SK-N-SH treated with all-trans-retinoic acid at 6 μM for 48 hours (cell line): ENCODE measurements at regions not wholly inside any gene's neighbourhood (a gene's known extent, or its start where the extent isn't known, plus 50 kb on each side); places are given as distances from the start of the nearest gene placed in this dataset.

ENCODE experiments used
- ATAC-seq: fragments of 200-7000 bp; cut with Tn5 transposase; 3 replicates; pipeline ENCODE4 v1.9.1; 2020; ENCODE audit warnings: mild to moderate bottlenecking, moderate library complexity
- ARNTL ChIP-seq: fragments of 450-650 bp; formaldehyde crosslinking; IDR thresholded peaks from 2 replicates; pipeline ENCODE4 v1.5.0; 2020; ENCODE audit warnings: low read depth, mild to moderate bottlenecking, moderate library complexity, borderline replicate concordance
- BACH2 ChIP-seq: fragments of 250-450 bp; sonication (Bioruptor Pico); IDR thresholded peaks from 2 replicates; pipeline ENCODE4 v1.9.0; 2021; ENCODE audit warnings: mild to moderate bottlenecking, borderline replicate concordance
- CREB5 ChIP-seq: fragments of 250-450 bp; sonication (Bioruptor Pico); IDR thresholded peaks from 2 replicates; pipeline ENCODE4 v1.5.1; 2020; ENCODE audit warnings: low read depth, mild to moderate bottlenecking, moderate library complexity
- CSDC2 ChIP-seq: fragments of 250-450 bp; sonication (Bioruptor Pico); IDR thresholded peaks from 2 replicates; pipeline ENCODE4 v1.5.0; 2020; ENCODE audit warnings: mild to moderate bottlenecking, moderate library complexity
- ESRRG ChIP-seq: fragments of 250-450 bp; sonication (Bioruptor Pico); IDR thresholded peaks from 2 replicates; pipeline ENCODE4 v1.6.1; 2021; ENCODE audit warnings: mild to moderate bottlenecking
- GLIS3 ChIP-seq: fragments of 250-450 bp; sonication (Bioruptor Pico); IDR thresholded peaks from 2 replicates; pipeline ENCODE4 v1.5.0; 2020; ENCODE audit warnings: mild to moderate bottlenecking, moderate library complexity
- ISL1 ChIP-seq: fragments of 250-450 bp; sonication (Bioruptor Pico); IDR thresholded peaks from 2 replicates; pipeline ENCODE4 v2.1.2; 2022; ENCODE audit warnings: mild to moderate bottlenecking, moderate library complexity
- OSR1 ChIP-seq: fragments of 250-450 bp; sonication (Bioruptor Pico); IDR thresholded peaks from 2 replicates; pipeline ENCODE4 v1.8.0; 2022; ENCODE audit warnings: moderate library complexity, mild to moderate bottlenecking, inconsistent platforms
- PPARA ChIP-seq: fragments of 250-450 bp; sonication (Bioruptor Pico); IDR thresholded peaks from 2 replicates; pipeline ENCODE4 v1.5.0; 2020; ENCODE audit warnings: mild to moderate bottlenecking, borderline replicate concordance
- RARB ChIP-seq: fragments of 250-450 bp; sonication (Bioruptor Pico); IDR thresholded peaks from 2 replicates; pipeline ENCODE4 v1.8.0; 2021; ENCODE audit warnings: mild to moderate bottlenecking, moderate library complexity
- SNAI2 ChIP-seq: fragments of 250-450 bp; sonication (Bioruptor Pico); IDR thresholded peaks from 2 replicates; pipeline ENCODE4 v1.5.0; 2020; ENCODE audit warnings: mild to moderate bottlenecking, moderate library complexity
- TCF4 ChIP-seq: fragments of 250-450 bp; sonication (Bioruptor Pico); IDR thresholded peaks from 2 replicates; pipeline ENCODE4 v1.8.0; 2021; ENCODE audit warnings: mild to moderate bottlenecking, moderate library complexity, borderline replicate concordance
- TOX ChIP-seq: fragments of 250-450 bp; sonication (Bioruptor Pico); IDR thresholded peaks from 2 replicates; pipeline ENCODE4 v1.8.0; 2021; ENCODE audit warnings: mild to moderate bottlenecking, moderate library complexity, borderline replicate concordance
- ZC3H10 ChIP-seq: fragments of 250-450 bp; sonication (Bioruptor Pico); IDR thresholded peaks from 2 replicates; pipeline ENCODE4 v1.5.1; 2021; ENCODE audit warnings: mild to moderate bottlenecking, moderate library complexity
- ZFP3 ChIP-seq: fragments of 250-450 bp; sonication (Bioruptor Pico); IDR thresholded peaks from 2 replicates; pipeline ENCODE4 v1.5.0; 2020; ENCODE audit warnings: mild to moderate bottlenecking, moderate library complexity
- ZFP30 ChIP-seq: fragments of 450-650 bp; formaldehyde crosslinking; IDR thresholded peaks from 2 replicates; pipeline ENCODE4 v1.5.0; 2022; ENCODE audit warnings: mild to moderate bottlenecking, moderate library complexity
- ZNF70 ChIP-seq: fragments of 450-650 bp; formaldehyde crosslinking; IDR thresholded peaks from 2 replicates; pipeline ENCODE4 v1.5.0; 2020; ENCODE audit warnings: mild to moderate bottlenecking, moderate library complexity
- ZNF8 ChIP-seq: fragments of 450-650 bp; formaldehyde crosslinking; IDR thresholded peaks from 2 replicates; pipeline ENCODE4 v1.5.0; 2020; ENCODE audit warnings: mild to moderate bottlenecking, moderate library complexity
- TF ChIP-seq, protein P1 (sequence below): fragments of 250-450 bp; sonication (Bioruptor Pico); IDR thresholded peaks from 2 replicates; pipeline ENCODE4 v1.8.0; 2021; ENCODE audit warnings: low read depth, mild to moderate bottlenecking, moderate library complexity, borderline replicate concordance
- TF ChIP-seq, protein P2 (sequence below): fragments of 250-450 bp; sonication (Bioruptor Pico); IDR thresholded peaks from 2 replicates; pipeline ENCODE4 v1.5.0; 2020; ENCODE audit warnings: mild to moderate bottlenecking, moderate library complexity
- TF ChIP-seq, protein P3 (sequence below): fragments of 250-450 bp; sonication (Bioruptor Pico); IDR thresholded peaks from 2 replicates; pipeline ENCODE4 v1.8.0; 2020; ENCODE audit warnings: mild to moderate bottlenecking, moderate library complexity, borderline replicate concordance

DNA sequence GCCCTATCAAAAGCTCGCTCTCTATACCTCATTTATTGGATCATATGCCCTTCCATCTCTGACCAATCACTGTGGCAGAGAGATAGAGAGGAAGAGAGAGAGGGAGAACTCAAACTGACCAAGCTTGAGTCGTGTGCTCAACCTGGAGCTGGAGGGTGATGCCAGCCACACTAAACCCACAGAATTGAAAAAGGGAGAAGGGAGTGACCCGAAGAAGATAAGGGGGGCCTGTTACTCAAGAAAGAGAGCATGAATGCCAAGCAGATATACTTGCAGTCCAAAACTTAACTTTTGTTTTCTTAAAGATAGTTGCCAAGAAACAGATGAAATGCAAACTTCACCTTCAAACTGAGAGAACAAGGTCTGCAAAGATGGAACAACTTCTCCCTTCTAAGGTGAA is 112.7 kb downstream of the BTG1 start:
- TF ChIP-seq PPARA (CRISPR knock-in tag) (no peak), TOX (CRISPR knock-in tag) (no peak), ZFP30 (CRISPR knock-in tag) (no peak), ESRRG (CRISPR knock-in tag) (no peak), TCF4 (no peak), ZNF70 (no peak), GLIS3 (no peak), ZNF8 (CRISPR knock-in tag) (no peak)
- ATAC-seq = no peak

DNA sequence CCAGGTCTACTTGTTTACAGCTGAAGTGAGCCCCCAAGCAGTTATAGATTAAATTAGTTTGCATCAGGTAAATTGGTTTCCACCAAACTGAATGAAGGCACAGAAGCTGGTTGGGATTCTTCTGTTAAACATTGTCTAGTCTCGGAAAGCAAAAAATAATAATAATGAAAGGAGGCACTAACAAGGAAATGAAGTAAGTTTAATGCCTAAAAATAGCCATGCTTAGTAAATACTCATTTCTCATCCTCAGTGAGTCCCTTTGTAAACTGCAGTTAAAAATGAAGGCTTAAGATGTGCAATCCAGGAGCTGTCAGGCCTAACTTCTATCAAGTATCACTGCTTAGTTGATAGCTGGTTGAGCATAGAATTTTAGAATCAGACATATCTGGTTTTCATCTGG is 113.5 kb downstream of the BTG1 start:
- no peak for ATAC-seq
- no peak for TF ChIP-seq RARB (CRISPR knock-in tag)
- TF ChIP-seq CREB5 (CRISPR knock-in tag) = no peak
- TF ChIP-seq TCF4 = no peak
- TF ChIP-seq, protein P1, sequence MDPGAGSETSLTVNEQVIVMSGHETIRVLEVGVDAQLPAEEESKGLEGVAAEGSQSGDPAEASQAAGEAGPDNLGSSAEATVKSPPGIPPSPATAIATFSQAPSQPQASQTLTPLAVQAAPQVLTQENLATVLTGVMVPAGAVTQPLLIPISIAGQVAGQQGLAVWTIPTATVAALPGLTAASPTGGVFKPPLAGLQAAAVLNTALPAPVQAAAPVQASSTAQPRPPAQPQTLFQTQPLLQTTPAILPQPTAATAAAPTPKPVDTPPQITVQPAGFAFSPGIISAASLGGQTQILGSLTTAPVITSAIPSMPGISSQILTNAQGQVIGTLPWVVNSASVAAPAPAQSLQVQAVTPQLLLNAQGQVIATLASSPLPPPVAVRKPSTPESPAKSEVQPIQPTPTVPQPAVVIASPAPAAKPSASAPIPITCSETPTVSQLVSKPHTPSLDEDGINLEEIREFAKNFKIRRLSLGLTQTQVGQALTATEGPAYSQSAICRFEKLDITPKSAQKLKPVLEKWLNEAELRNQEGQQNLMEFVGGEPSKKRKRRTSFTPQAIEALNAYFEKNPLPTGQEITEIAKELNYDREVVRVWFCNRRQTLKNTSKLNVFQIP (CRISPR knock-in tag) = no peak
- no peak for TF ChIP-seq SNAI2
- TF ChIP-seq CSDC2 (CRISPR knock-in tag) = no peak
- TF ChIP-seq PPARA (CRISPR knock-in tag) = no peak
- TF ChIP-seq GLIS3 = no peak

DNA sequence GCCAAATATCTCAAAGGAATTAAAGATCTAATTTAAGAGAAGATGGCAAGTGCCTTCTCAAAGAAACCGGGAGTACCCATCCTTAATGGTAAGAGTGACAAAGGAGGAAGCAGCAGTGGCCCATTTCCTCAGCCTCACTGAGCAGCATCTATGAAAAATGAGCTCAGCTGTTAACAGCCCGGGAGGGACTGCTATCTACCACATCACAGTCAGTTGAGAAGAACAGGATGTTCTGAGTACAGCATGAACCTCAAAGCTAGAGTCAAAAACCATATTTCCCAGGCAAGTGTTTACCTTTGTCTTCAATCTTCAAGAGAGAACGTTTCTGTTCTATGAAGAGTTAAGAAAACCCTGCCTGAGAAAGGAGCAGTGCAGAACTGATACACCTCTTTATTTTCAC is 115.0 kb downstream of the BTG1 start:
- TF ChIP-seq ESRRG (CRISPR knock-in tag) (no peak), BACH2 (CRISPR knock-in tag) (no peak), ZFP3 (CRISPR knock-in tag) (no peak), ARNTL (CRISPR knock-in tag) (no peak), ZC3H10 (no peak), TCF4 (no peak), GLIS3 (no peak), ZNF70 (no peak), OSR1 (CRISPR knock-in tag) (no peak), ISL1 (no peak), RARB (CRISPR knock-in tag) (no peak), TOX (CRISPR knock-in tag) (no peak), CSDC2 (CRISPR knock-in tag) (no peak), CREB5 (CRISPR knock-in tag) (no peak)
- TF ChIP-seq, protein P2, sequence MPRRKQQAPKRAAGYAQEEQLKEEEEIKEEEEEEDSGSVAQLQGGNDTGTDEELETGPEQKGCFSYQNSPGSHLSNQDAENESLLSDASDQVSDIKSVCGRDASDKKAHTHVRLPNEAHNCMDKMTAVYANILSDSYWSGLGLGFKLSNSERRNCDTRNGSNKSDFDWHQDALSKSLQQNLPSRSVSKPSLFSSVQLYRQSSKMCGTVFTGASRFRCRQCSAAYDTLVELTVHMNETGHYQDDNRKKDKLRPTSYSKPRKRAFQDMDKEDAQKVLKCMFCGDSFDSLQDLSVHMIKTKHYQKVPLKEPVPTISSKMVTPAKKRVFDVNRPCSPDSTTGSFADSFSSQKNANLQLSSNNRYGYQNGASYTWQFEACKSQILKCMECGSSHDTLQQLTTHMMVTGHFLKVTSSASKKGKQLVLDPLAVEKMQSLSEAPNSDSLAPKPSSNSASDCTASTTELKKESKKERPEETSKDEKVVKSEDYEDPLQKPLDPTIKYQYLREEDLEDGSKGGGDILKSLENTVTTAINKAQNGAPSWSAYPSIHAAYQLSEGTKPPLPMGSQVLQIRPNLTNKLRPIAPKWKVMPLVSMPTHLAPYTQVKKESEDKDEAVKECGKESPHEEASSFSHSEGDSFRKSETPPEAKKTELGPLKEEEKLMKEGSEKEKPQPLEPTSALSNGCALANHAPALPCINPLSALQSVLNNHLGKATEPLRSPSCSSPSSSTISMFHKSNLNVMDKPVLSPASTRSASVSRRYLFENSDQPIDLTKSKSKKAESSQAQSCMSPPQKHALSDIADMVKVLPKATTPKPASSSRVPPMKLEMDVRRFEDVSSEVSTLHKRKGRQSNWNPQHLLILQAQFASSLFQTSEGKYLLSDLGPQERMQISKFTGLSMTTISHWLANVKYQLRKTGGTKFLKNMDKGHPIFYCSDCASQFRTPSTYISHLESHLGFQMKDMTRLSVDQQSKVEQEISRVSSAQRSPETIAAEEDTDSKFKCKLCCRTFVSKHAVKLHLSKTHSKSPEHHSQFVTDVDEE (CRISPR knock-in tag) = no peak
- TF ChIP-seq, protein P3, sequence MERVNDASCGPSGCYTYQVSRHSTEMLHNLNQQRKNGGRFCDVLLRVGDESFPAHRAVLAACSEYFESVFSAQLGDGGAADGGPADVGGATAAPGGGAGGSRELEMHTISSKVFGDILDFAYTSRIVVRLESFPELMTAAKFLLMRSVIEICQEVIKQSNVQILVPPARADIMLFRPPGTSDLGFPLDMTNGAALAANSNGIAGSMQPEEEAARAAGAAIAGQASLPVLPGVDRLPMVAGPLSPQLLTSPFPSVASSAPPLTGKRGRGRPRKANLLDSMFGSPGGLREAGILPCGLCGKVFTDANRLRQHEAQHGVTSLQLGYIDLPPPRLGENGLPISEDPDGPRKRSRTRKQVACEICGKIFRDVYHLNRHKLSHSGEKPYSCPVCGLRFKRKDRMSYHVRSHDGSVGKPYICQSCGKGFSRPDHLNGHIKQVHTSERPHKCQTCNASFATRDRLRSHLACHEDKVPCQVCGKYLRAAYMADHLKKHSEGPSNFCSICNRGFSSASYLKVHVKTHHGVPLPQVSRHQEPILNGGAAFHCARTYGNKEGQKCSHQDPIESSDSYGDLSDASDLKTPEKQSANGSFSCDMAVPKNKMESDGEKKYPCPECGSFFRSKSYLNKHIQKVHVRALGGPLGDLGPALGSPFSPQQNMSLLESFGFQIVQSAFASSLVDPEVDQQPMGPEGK = no peak
- ATAC-seq = no peak
